ENCODE measurements at regions not wholly inside any gene's neighbourhood (a gene's known extent, or its start where the extent isn't known, plus 50 kb on each side); places are given as distances from the start of the nearest gene placed in this dataset.

GRCh38 chr7:38328814-38329213 lies 55.4 kb upstream of the TARP start:
- DNase-seq: no peak
- Histone ChIP-seq H3K9me3 (ENCODE audit: control insufficient read depth in 4 of 4, insufficient read depth in 3 of 4, low read length in 3 of 4) (no peaks in the 10 kb centered on the region), H3K27me3 (ENCODE audit: control insufficient read depth in 3 of 3, insufficient read depth in 3 of 3, low read length in 2 of 3) (no peaks in the 10 kb centered on the region), H3K4me1 (ENCODE audit: control insufficient read depth in 5 of 5, insufficient read depth in 5 of 5, low read length in 5 of 5) (peaks cover 0 to 7% (median 0%) of the 10 kb centered on the region in 5 donors), H3K36me3 (ENCODE audit: control insufficient read depth in 4 of 4, insufficient read depth in 4 of 4, low read length in 4 of 4) (no peaks in the 10 kb centered on the region), H3K27ac (ENCODE audit: low read depth in 1 of 2, low read length in 1 of 2) (no peak overlapping the region), H3K9ac (ENCODE audit: insufficient read depth in 1 of 2, low read length in 2 of 2) (no peak overlapping the region), H3K4me3 (no peak overlapping the region)
- ATAC-seq (ENCODE audit: insufficient read depth, low FRiP score): no peak
- no peak for TF ChIP-seq CTCF (IDR thresholded peaks at IDR 0.05; ENCODE audit: control extremely low read depth, extremely low read depth)
- WGBS, 2 donors: 82 to 90% methylated on average over 3 of the region's 3 CpGs

GRCh38 chr7:38327637-38328036 lies 54.2 kb upstream of the TARP start:
- no peak overlapping the region for H3K4me3 ChIP-seq
- peaks cover 0 to 7% (median 0%) of the 10 kb centered on the region in 5 donors for H3K4me1 ChIP-seq (ENCODE audit: control insufficient read depth in 5 of 5, insufficient read depth in 5 of 5, low read length in 5 of 5)
- DNase-seq: no peak
- no peaks in the 10 kb centered on the region for H3K36me3 ChIP-seq (ENCODE audit: control insufficient read depth in 4 of 4, insufficient read depth in 4 of 4, low read length in 4 of 4)
- H3K9me3 ChIP-seq (ENCODE audit: control insufficient read depth in 4 of 4, insufficient read depth in 3 of 4, low read length in 3 of 4): no peaks in the 10 kb centered on the region
- no peak overlapping the region for H3K9ac ChIP-seq (ENCODE audit: insufficient read depth in 1 of 2, low read length in 2 of 2)
- H3K27me3 ChIP-seq (ENCODE audit: control insufficient read depth in 3 of 3, insufficient read depth in 3 of 3, low read length in 2 of 3): no peaks in the 10 kb centered on the region
- TF ChIP-seq CTCF (IDR thresholded peaks at IDR 0.05; ENCODE audit: control extremely low read depth, extremely low read depth): no peak
- no peak for ATAC-seq (ENCODE audit: insufficient read depth, low FRiP score)
- H3K27ac ChIP-seq (ENCODE audit: low read depth in 1 of 2, low read length in 1 of 2): no peak overlapping the region
- WGBS, 2 donors: 25 to 40% methylated on average over 3 of the region's 3 CpGs
